ENCODE measurements at regions not wholly inside any gene's neighbourhood (a gene's known extent, or its start where the extent isn't known, plus 50 kb on each side); places are given as distances from the start of the nearest gene placed in this dataset.

DNA sequence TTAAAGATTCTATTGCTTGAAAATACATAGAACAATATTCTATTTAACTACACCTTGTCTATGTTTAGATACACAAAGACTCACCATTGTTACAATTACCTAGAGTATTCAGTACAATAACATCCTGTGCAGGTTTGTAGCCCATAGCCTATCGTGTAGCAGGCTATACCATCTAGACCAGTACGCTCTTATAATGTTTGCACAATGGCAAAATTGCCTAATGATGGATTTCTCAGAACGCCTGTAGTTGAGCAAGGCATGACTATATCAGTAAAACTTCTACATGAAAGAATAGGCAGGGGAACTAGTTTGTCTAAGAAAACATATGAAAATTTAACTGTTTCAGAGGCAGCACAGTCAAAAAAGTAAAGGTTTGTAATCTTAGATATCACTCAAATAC, 375.9 kb downstream of the DAD1 start:
- WGBS, result 44% methylated on average over 3 of the region's 3 CpGs
- H3K4me1 ChIP-seq, result no peaks in the 10 kb centered on the region
- H3K4me3 ChIP-seq, result no peak overlapping the region
- no peaks in the 10 kb centered on the region for H3K27me3 ChIP-seq
- TF ChIP-seq, protein P1, sequence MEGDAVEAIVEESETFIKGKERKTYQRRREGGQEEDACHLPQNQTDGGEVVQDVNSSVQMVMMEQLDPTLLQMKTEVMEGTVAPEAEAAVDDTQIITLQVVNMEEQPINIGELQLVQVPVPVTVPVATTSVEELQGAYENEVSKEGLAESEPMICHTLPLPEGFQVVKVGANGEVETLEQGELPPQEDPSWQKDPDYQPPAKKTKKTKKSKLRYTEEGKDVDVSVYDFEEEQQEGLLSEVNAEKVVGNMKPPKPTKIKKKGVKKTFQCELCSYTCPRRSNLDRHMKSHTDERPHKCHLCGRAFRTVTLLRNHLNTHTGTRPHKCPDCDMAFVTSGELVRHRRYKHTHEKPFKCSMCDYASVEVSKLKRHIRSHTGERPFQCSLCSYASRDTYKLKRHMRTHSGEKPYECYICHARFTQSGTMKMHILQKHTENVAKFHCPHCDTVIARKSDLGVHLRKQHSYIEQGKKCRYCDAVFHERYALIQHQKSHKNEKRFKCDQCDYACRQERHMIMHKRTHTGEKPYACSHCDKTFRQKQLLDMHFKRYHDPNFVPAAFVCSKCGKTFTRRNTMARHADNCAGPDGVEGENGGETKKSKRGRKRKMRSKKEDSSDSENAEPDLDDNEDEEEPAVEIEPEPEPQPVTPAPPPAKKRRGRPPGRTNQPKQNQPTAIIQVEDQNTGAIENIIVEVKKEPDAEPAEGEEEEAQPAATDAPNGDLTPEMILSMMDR (IDR thresholded peaks at IDR 0.05), result no peak
- no peak for TF ChIP-seq POLR2A (IDR thresholded peaks at IDR 0.05)
- TF ChIP-seq EP300 (IDR thresholded peaks at IDR 0.05), result no peak
- TF ChIP-seq POLR2AphosphoS5 (IDR thresholded peaks at IDR 0.05), result no peak
- H3K27ac ChIP-seq, result no peak overlapping the region
- DNase-seq (ENCODE audit: low spot score in 2 of 2), result no peak
- H3K36me3 ChIP-seq, result no peaks in the 10 kb centered on the region
- no peaks in the 10 kb centered on the region for H3K9me3 ChIP-seq

DNA sequence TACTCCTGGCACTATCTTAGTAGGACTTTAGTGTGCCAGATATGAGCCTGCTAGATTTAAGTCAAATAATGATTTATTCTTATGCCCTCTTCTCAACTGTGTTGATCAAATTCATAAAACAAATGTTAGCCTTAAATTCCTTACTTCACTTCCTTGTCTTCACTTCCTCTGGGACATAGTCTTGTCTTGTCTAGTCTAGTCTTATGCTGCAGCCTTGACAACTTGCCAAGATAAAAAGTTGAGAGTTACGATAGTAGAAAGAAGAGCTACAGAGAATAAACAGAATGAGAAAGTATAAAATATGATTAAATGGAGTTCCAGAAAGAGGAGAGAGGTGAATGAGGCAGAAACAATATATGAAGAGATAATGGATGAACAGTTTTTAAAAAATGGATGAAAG, 378.1 kb downstream of the DAD1 start:
- no peaks in the 10 kb centered on the region for H3K9me3 ChIP-seq
- no peak for DNase-seq (ENCODE audit: low spot score in 2 of 2)
- H3K27ac ChIP-seq, result no peak overlapping the region
- no peaks in the 10 kb centered on the region for H3K27me3 ChIP-seq
- H3K4me1 ChIP-seq, result no peaks in the 10 kb centered on the region
- no peak overlapping the region for H3K4me3 ChIP-seq
- no peaks in the 10 kb centered on the region for H3K36me3 ChIP-seq
- TF ChIP-seq POLR2AphosphoS5 (IDR thresholded peaks at IDR 0.05), result no peak
- TF ChIP-seq EP300 (IDR thresholded peaks at IDR 0.05), result no peak
- TF ChIP-seq, protein P1 (IDR thresholded peaks at IDR 0.05), result no peak
- no peak for TF ChIP-seq POLR2A (IDR thresholded peaks at IDR 0.05)
- 21% methylated on average over 1 of the region's 1 CpG for WGBS

DNA sequence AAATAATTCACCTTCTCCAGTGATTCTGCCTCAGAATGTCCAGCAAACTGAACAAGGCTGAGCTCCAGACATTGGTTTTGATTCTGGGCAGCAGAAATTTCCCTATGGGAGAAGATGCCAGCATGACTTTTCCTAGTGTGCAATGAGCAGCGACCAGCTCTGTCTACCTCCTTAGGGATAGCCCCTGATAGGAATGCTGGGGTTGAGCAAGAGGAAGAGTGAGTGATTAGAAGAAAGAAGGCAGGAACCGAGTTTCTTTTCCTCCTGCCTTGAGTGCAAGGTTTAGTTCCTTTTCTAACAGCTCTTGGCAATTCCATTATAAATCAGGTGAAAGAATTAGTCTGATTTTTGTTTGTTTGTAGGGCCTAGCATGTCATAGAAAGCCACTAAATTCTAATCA, 379.0 kb downstream of the DAD1 start:
- WGBS, result 43% methylated on average over 2 of the region's 2 CpGs
- Histone ChIP-seq H3K4me1 (no peaks in the 10 kb centered on the region), H3K27me3 (no peaks in the 10 kb centered on the region), H3K4me3 (no peak overlapping the region), H3K36me3 (no peaks in the 10 kb centered on the region), H3K27ac (no peak overlapping the region), H3K9me3 (no peaks in the 10 kb centered on the region)
- DNase-seq (ENCODE audit: low spot score in 2 of 2), result no peak
- TF ChIP-seq EP300 (IDR thresholded peaks at IDR 0.05) (no peak), POLR2AphosphoS5 (IDR thresholded peaks at IDR 0.05) (no peak), POLR2A (IDR thresholded peaks at IDR 0.05) (no peak)
- TF ChIP-seq, protein P1 (IDR thresholded peaks at IDR 0.05), result no peak

DNA sequence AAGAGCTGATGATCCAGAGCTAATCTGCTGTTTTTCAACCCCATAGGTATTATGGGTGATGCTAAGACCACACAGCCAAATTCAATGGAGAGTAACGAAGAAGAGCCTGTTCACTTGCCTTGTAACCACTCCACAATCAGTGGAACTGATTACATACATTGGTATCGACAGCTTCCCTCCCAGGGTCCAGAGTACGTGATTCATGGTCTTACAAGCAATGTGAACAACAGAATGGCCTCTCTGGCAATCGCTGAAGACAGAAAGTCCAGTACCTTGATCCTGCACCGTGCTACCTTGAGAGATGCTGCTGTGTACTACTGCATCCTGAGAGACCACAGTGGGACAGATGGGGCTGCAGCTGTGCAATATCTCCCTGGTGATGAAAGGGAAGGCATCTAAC, 386.0 kb downstream of the DAD1 start:
- no peaks in the 10 kb centered on the region for H3K4me1 ChIP-seq
- DNase-seq (ENCODE audit: low spot score in 2 of 2), result no peak
- WGBS, result 81% methylated on average over 5 of the region's 5 CpGs
- no peak overlapping the region for H3K27ac ChIP-seq
- no peaks in the 10 kb centered on the region for H3K9me3 ChIP-seq
- H3K36me3 ChIP-seq, result no peaks in the 10 kb centered on the region
- H3K27me3 ChIP-seq, result no peaks in the 10 kb centered on the region
- H3K4me3 ChIP-seq, result no peak overlapping the region
- TF ChIP-seq POLR2AphosphoS5 (IDR thresholded peaks at IDR 0.05), result no peak
- no peak for TF ChIP-seq EP300 (IDR thresholded peaks at IDR 0.05)
- TF ChIP-seq, protein P1 (IDR thresholded peaks at IDR 0.05), result no peak
- no peak for TF ChIP-seq POLR2A (IDR thresholded peaks at IDR 0.05)

DNA sequence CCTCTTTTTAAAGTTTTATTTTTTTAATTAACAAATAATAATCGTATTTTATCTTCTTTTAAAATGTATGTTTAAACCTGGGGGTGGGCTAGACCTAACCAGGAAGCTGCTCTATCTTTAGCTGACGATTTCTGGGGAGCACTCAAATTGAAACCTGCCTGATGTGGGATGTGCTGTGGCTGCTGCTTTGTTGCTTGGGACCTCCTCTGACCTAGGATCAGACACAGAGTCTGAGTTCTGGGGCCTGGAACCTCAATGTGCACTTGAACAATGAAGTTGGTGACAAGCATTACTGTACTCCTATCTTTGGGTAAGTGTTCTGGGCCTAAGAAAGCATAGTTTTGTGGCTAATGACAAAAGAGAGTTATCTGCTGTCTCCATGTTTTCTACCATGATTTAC, 386.7 kb downstream of the DAD1 start:
- Histone ChIP-seq H3K9me3 (no peaks in the 10 kb centered on the region), H3K27me3 (no peaks in the 10 kb centered on the region), H3K27ac (no peak overlapping the region), H3K4me1 (no peaks in the 10 kb centered on the region), H3K36me3 (no peaks in the 10 kb centered on the region), H3K4me3 (no peak overlapping the region)
- TF ChIP-seq POLR2A (IDR thresholded peaks at IDR 0.05), result no peak
- no peak for TF ChIP-seq POLR2AphosphoS5 (IDR thresholded peaks at IDR 0.05)
- TF ChIP-seq, protein P1 (IDR thresholded peaks at IDR 0.05), result no peak
- no peak for TF ChIP-seq EP300 (IDR thresholded peaks at IDR 0.05)
- 73% methylated on average over 2 of the region's 2 CpGs for WGBS
- no peak for DNase-seq (ENCODE audit: low spot score in 2 of 2)
